H1 (cell line): ENCODE measurements at regions not wholly inside any gene's neighbourhood (a gene's known extent, or its start where the extent isn't known, plus 50 kb on each side); places are given as distances from the start of the nearest gene placed in this dataset.

Experiments used
- BACH1 ChIP-seq: IDR thresholded peaks from 2 replicates; pipeline ENCODE4 v1.6.1; 2012; ENCODE audit warnings: low read length, improper control_type of control experiment
- CHD1 ChIP-seq: IDR thresholded peaks from 2 replicates; pipeline ENCODE4 v1.6.1; 2012; ENCODE audit warnings: low read depth, low read length, improper control_type of control experiment
- TAF1 ChIP-seq: IDR thresholded peaks from 2 replicates; pipeline ENCODE4 v1.6.1; 2011; ENCODE audit warnings: mild to moderate bottlenecking, low read depth, low read length

DNA sequence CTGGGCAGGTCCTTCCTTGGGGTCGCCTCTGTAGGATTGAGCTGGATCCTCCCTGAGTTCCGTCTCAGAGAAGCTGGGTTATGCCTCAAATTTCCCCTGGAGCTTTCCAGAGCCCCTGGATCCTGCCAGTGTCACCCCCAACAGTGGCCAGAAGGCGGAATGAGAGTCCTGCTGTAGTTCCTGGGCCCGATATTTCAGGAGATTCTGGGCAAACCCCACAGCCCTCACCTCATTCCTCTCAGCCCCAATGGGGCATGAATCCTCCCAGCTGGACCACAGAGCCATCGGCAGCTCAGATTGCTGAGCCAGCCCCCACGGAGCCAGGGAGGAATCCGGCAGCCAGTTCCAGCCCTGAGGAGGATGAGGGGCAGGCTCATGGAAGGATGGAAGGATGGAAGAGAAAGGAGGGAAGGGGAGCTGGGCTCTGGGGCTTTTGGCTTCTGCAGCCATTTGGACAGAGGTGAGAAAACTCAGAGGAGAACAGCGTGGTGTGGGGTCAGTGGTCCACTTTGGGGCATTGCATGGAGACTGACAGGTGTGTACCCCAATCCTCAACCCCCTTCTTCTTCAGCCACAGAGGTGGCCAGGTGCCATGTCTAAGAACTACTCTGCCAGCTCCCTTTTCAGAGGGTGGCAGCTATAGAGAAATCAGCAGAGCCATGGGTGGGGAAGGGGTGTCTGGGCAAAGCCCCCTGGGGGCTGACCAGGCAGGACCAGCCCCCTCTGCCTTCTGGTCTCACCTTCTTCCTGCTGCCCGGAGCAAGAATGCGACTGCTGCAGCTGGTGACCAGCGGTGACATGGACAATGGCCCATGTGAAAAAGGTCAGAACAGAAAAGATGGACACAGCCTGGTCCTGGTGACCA, 867.6 kb downstream of the TBC1D22A start:
- TF ChIP-seq TAF1 (no peak), CHD1 (no peak), BACH1 (no peak)
